GM19240 (cell line): ENCODE measurements at regions not wholly inside any gene's neighbourhood (a gene's known extent, or its start where the extent isn't known, plus 50 kb on each side); places are given as distances from the start of the nearest gene placed in this dataset.
"Not testable (repeated sequence)": the region's sequence is repeated elsewhere in the genome, so short reads cannot be mapped to it uniquely, and the experiment has no call there.

Experiments used
- DNase-seq: peaks from one replicate; pipeline ENCODE4 v3.0.0; 2011; ENCODE audit warnings: low spot score; ENCODE audit not compliant: insufficient read length

- no peak for DNase-seq
These were observed 174.5 kb upstream of the MYT1L start for GRCh38 chr2:2505604-2506003.

GRCh38 chr2:2503864-2504418 lies 172.9 kb upstream of the MYT1L start:
- no peak for DNase-seq

- DNase-seq: no peak
These were observed 171.1 kb upstream of the MYT1L start for GRCh38 chr2:2502201-2502549.

GRCh38 chr2:2501454-2502200 lies 170.6 kb upstream of the MYT1L start:
- DNase-seq: no peak

GRCh38 chr2:2495606-2496005 lies 164.5 kb upstream of the MYT1L start:
- no peak for DNase-seq

GRCh38 chr2:2493496-2493895 lies 162.4 kb upstream of the MYT1L start:
- DNase-seq: no peak

- DNase-seq: no peak
These were observed 161.7 kb upstream of the MYT1L start for GRCh38 chr2:2492800-2493199.

GRCh38 chr2:2491964-2492363 lies 160.9 kb upstream of the MYT1L start:
- DNase-seq: no peak

GRCh38 chr2:2484301-2484700 lies 153.2 kb upstream of the MYT1L start:
- DNase-seq: no peak

GRCh38 chr2:2482851-2483250 lies 151.8 kb upstream of the MYT1L start:
- no peak for DNase-seq

- no peak for DNase-seq
These were observed 141.8 kb upstream of the MYT1L start for GRCh38 chr2:2472881-2473280.

GRCh38 chr2:2472044-2472443 lies 141.0 kb upstream of the MYT1L start:
- DNase-seq: no peak

GRCh38 chr2:2466534-2466933 lies 135.5 kb upstream of the MYT1L start:
- no peak for DNase-seq

GRCh38 chr2:2464643-2465042 lies 133.6 kb upstream of the MYT1L start:
- no peak for DNase-seq

GRCh38 chr2:2464094-2464493 lies 133.0 kb upstream of the MYT1L start:
- DNase-seq: no peak

- no peak for DNase-seq
These were observed 125.6 kb upstream of the MYT1L start for GRCh38 chr2:2456721-2457120.

- no peak for DNase-seq
These were observed 124.1 kb upstream of the MYT1L start for GRCh38 chr2:2455151-2455550.

- DNase-seq: no peak
These were observed 121.9 kb upstream of the MYT1L start for GRCh38 chr2:2452961-2453360.

GRCh38 chr2:2451275-2451674 lies 120.2 kb upstream of the MYT1L start:
- not testable (repeated sequence) for DNase-seq

- DNase-seq: no peak
These were observed 117.1 kb upstream of the MYT1L start for GRCh38 chr2:2448178-2448577.

GRCh38 chr2:2422621-2423020 lies 91.5 kb upstream of the MYT1L start:
- no peak for DNase-seq

- no peak for DNase-seq
These were observed 82.5 kb upstream of the MYT1L start for GRCh38 chr2:2413525-2413924.

GRCh38 chr2:2410987-2411386 lies 79.9 kb upstream of the MYT1L start:
- no peak for DNase-seq
